Stimulated activated CD4-positive, alpha-beta T cell treated with anti-CD3 and anti-CD28 coated beads, TNF-alpha, amount 100 ng/mL, for 48 hours (primary cell): ENCODE measurements at regions not wholly inside any gene's neighbourhood (a gene's known extent, or its start where the extent isn't known, plus 50 kb on each side); places are given as distances from the start of the nearest gene placed in this dataset.

ENCODE experiments used
- DNase-seq, 3 donors: peaks; one replicate each; pipeline ENCODE4 v3.0.0-alpha.2; 2020; ENCODE audit warnings: low read depth in 3 of 3

DNA sequence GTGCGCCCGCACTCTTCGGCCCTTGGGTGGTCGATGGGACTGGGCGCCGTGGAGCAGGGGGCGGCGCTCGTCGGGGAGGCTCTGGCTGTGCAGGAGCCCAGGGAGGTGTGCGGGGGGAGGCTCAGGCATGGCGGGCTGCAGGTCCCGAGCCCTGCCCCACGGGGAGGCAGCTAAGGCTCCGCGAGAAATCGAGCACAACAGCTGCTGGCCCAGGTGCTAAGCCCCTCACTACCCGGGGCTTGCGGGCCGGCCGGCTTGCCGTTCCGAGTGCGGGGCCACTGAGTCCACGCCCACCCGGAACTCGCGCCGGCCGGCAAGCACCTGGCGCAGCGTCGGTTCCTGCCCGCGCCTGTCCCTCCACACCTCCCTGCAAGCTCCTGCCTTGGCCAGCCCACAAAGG lies 462.3 kb upstream of the JARID2 start:
- no peak for DNase-seq

DNA sequence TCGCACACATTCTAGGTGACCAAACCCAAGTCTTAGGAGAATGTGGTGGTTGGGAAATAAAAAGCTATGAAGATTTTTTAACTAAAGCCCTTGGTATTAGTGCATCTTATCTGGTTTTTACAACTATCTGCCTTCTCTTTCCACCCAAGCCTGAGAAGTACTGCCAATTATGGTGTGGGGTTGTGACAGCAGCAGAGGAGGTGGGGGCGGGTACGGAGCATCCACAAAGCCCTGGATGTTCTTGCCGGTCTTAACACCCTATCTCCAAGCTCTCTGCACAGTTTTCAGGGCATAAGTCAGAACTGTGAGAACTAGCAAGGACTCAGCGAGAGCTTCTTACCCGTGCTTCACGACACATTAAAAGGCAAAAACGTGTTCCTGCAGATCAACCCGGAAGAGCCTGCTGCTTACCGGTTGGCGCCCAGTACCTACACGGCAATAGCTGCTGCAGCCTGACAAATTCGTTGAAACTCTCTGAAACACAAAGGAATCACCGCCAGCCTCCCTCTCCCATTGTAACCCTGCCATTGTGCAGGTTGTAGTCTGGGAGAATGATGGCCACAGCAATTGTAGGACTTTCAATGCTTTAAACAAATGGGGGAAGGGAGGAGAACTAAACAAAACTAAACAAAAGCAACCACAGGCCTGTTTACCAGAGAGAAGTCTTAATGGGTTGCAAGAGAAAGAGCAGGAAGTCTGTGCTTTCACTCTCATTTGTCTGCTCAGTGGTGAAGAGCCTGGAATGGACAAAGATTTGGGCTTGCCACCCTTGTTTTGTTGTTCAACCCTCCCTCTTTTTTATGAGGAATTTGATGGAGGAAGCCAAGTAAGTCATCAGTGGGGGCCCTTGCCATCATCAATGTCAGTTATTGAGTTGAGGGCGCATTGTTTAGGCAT lies 461.0 kb upstream of the JARID2 start:
- peak in 1 of 3 donors; percentile 14 for DNase-seq

DNA sequence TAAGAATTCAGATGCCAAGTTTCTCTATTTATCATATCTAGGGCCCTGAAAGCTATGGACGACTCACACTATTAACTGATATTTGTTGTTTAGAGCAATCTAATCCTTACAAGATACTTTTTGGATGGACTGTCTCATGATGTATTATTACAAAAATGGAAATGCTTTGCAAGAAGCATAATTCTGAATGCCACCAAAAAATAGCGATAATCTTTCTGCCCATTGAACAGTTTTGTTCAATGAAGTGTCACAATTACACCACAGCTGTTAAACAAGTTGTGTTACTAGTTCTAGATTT lies 460.4 kb upstream of the JARID2 start:
- DNase-seq = no peak

DNA sequence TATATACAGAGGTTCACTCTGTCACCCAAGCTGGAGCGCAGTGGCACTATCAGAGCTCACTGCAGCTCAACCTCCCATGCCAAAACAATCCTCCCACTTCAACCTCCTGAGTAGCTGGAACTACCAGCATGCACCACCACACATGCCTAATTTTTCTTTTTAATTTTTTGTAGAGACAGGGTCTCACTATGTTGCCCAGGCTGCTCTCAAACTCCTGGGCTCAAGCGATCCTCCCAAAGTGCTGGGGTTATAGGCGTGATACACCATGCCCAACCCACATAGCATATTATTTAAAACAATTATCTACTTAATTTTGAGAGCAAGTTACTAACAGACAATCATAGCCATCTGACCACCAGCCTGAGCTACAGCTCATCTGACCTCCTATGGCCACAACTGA lies 459.9 kb upstream of the JARID2 start:
- no peak for DNase-seq

DNA sequence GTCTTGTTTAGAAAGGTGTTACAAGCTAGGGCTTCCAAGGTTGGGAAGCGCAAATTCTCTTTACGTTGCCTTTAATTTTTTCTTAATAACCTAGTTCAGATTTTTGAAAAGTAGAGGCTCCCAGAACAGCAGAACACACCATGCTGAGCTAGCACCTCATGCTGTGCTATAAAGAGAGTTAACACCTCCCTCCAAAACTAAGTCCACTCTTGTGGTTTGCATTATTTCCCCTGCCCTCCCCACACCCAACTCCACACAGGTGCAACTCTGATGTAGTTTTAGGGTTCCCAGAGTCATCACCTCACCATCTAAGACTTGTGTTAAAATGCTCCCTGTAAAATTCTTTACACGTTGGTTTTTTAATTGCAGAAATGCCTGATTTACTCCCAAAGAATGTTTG lies 459.4 kb upstream of the JARID2 start:
- DNase-seq = no peak

DNA sequence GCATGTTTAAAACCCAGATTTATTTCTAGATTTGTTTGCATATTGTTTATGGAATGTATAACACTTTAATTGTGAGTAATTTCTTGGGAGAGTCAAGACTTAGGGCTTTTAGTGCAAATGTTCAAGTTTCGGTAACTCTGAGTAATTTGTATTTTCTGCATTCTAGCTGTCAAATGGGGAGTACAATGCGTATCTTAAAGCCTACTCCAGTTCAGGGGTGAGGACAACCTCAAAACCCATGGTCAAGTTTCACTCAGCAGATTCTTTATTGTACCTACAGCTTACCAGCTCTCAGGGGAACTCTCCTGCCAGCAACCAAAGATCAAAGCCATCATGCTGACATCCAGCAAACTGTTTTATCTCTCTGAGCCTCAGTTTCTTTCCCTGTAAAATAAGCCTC lies 458.6 kb upstream of the JARID2 start:
- DNase-seq = no peak

DNA sequence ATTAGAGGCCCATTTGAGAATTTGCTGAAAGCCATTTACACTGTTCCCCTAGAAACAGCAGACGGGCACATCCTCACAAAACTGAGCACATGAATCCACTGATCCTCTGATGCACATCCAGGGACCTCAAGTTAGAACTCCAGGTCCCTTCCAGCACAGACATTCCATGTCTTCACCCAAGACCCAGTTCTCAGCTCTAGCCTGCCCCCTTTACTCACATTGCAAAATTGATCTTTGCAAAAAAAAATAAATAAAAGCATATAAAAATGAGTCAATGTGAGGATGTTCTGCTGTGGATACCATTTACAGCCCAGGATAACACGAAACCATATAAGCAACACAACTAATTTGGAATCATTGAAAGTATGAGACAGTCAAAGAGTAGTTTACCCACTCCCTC lies 458.2 kb upstream of the JARID2 start:
- no peak for DNase-seq

DNA sequence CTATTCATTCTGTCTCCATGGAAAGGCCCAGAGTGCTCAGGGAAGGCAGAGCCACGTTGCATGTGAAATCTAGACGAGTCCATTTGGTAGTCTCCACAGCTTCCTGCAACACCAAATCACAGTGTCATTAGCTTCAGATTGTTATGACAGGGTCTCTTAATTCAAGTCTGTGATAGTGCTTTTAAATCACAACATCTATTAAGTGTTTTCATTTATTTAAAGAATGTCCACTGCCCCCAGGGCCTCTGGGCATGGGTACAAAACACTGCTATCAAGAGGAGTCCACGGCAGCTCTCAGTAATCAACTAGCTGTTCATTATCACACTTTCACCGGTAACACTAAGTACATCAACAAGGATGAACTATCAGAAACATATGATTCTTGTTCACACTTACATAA lies 455.9 kb upstream of the JARID2 start:
- no peak for DNase-seq

DNA sequence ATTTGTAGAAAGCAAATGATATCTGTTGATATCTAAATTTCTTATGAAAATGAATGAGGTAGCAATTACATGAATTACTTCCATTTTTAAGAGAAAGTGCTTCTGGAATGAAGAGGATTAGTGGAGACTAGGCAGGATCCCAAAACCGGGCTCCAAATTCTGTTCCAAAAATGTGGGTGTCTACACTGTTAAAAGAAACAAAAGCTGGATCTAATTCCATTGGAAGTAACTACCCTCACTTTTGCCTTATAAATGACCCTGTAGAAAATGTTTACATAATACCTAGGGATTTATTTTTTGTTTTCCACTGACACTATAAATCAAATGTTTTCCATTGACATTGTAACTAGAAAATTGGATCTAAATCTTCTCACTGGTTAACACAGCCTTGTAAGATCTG lies 454.9 kb upstream of the JARID2 start:
- no peak for DNase-seq

DNA sequence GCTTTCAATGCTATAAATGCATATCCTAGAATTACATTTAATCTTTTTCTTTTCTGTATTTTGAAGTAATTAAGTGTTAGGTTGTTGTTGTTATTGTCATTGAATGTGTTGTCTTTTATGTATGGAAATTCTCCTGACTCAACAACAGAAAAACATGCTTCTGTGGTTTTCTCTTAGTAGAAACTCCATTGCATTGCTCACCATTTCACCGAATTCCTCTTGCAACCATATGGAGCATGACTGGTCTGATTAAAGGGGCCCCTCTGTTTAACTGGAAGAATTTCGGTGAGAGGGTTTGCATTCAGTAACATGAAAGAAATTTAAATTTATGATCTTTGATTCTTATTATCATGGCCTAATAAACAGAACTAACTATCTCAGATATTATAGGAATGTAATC lies 454.3 kb upstream of the JARID2 start:
- DNase-seq = no peak

DNA sequence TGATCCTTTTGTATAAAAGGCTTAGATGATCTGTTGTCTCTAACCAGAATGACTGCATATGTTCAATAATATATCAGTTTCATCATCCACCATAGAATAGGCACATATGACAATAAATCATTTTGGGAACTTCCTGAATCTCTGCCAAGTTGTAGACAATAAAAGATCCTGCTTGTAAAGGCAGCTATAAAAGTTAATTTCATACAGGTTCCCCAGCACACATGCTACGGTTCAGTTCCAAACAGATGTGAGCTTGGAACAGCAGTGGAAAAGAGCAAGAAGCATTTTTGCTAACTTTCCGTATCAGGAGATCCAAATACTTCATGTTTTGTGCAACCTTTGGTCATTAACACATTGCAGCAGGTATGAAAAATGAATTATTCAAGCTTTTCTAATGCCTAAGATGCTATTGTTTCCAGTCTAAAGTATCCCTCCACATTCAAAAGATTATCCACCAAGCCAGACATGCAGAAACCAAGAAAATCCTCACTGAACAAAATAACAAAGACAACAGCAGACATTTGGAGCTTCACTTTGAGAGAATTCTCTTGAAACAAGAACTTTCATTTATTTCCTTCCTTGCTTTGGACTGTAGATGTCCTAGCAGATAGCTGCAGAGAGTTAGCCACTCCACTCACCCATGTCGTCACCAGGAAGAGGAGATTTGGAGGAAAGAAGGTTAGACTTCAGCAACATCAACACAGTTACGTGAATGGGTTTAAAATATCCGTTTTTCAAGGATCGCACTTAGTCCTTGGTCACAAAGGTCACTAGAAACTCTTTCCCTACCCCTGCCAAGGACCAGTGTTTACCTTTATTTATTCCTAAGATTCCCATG lies 453.5 kb upstream of the JARID2 start:
- no peak for DNase-seq

DNA sequence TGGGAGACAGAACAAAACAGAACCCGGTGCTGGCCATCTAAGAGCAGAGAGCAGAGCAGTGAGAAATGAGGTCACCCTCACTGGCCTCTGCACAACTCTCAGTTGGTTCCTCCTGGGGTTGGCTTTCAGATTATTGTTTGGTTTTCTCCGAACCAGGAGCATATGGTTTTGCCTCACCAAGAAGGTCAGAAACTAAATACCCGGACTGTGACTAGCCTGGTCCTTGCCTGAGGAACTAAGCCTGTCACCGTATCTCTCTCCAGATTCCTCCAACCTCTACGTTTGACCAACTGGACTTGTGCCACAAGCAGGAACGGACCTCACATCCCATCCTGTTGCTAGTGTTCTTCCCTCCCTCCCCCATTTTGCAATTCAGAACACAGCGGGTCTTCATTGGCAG lies 450.4 kb upstream of the JARID2 start:
- DNase-seq = no peak

DNA sequence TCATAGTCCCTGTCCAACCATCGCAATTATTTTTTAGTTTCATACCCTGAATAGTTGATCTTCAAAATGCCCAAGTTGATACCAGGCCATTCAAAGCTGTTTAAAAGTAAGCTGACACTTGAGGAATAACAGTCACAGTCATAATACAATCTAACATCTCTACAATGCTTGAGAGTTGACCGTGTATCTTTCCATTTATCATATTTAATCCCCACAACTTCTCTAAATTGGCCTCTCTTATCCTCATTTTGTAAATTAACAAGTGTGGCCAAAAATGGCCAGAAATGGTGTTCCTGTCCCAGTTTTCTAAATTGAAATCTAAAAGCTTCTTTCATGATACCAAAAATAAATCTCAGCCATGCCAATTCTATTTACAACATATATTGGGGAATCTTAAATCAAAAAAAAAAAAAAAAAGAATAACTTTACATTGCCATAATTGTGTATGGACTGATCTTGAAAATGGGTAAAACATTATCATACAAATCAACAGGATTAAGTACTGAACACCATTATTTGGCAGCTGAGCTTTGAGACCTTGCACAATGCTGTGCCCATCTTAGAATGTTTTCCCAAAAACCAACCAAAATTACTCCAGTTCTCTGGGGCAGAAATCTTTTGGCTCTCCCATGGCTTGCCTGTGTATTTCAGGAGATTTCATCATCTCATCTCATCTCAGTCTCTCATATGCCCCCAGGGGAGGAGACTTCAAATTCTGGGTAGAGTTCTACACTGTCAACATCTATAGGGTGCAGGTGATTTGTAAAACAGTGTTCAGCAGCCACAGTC lies 448.7 kb upstream of the JARID2 start:
- no peak for DNase-seq

DNA sequence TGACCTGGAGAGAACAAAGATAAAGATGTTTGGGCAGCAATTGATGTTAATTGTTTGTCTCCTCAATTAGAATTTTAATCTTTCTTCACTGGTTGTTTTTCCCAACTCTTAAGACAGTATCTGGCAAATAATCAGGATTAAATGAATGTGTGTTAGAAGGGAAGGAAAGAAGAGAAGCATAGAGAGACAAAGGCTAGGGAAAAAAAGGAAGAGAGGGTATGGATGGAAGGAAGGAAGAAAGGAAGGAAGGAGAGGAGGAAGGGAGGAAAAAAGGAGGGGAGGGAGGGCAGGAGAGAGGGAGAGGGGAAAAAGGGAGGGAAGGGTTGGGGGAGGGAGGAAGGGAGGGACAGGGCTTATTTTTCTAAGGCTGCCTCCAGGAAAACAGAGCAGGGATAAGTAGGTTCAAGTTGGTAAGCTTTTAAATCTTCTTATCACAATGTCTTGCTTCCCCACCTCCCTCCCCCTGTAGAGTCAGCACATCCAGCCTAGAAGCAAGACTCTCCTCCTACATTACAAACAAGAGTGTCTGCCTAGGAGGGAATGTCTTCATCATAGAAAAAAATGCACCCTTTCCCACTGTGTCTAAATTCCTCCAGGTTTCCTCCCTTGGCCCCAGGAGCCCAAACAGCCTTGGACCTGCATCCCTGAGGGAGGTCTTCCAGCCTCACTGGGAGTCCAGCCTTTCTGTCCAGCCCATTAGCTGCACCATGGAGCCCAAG lies 447.8 kb upstream of the JARID2 start:
- DNase-seq = no peak

DNA sequence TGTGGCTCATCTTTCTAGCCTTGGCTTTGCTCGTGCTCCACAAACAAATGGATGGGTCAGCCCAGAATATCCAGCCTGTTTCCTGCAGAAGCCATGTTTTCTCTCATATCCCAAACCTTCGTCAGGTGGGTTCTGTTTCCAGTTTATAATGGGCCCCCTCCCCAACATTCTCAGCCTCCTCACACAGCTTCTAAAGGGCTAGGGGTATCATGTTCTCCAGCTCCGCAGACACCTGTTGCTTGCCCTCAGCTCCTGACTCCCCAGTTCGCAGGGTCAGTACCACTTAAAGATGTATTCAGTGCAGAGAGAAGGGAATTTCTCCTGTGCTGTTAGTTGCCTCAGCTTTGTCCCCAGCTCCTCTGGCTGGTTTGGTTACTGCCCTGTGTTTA lies 447.3 kb upstream of the JARID2 start:
- DNase-seq = no peak

DNA sequence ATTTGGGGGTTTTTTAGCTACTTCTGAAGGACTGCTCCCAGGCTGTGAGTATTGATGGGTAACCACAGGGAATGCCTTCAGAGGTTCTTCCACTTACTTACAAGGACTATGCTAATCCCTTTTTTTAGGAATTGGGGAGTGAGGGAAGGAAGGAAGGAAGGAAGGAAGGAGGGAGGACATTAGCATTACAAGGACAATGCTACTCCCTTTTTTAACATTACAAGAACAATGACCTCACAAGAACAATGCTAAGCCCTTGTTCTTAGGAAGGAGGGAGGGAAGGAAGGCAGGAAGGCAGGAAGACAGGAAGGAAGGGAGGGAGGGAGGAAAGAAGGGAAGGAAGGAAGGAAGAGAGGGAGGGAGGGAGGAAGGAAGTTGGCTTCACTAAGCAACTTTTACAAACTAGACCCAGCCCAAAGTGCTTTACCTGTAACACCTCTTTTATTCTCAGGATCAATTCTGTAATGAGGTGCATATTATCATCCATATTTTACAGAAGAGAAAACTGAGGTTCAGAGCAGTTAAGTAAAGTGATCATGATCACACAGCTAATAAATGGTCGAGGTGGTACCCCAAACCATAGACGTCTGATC lies 446.8 kb upstream of the JARID2 start:
- no peak for DNase-seq

DNA sequence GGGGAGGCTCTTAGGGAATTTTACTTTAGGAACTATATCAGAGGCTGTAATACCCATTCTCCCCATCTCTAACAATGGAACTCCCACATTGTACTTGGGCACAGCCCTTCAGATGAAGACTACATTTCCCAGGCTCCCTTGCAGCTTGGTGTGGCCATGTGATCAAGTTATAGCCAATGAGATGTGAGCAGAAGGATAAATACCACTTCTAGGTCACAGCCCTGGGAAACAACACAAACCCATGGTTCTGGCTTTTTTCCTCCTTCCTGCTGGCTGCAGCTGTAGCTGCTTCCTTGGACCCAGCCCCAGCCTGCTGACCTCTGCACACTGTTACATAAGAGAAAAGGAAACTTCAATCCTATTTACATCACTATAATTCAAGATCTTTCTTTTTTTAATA lies 445.9 kb upstream of the JARID2 start:
- peak in 2 of 3 donors; percentile 10 to 21 for DNase-seq

DNA sequence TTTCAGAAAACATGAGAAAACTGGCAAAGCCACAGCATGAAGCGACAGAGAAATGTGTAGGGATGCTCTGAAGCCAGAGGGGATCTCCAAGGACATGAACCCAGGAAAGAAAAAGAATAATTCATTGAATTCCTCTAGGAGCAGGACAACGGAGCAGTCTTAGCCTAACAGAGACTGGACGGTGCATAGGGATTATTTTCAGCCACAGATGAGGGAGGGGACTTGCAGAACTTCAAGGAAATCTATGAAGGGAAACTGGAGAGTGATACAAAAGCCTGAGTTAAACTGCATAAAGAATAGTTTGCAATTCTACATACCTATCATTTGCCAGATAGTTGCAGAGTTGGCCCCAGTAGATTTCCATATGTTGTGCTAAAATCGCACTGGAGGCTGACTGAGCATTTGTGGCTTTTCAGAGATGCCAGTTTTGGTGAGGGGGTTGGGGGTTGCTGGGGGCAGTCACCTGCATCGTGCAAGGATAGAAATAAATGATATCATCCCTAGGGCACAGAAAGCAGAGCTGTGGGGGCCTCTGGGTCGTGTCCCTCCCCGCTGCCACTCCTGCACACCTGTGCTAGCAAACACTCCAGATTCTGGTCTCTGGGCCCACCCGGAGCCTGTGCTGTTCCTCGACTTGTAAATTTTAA lies 443.2 kb upstream of the JARID2 start:
- DNase-seq = no peak

DNA sequence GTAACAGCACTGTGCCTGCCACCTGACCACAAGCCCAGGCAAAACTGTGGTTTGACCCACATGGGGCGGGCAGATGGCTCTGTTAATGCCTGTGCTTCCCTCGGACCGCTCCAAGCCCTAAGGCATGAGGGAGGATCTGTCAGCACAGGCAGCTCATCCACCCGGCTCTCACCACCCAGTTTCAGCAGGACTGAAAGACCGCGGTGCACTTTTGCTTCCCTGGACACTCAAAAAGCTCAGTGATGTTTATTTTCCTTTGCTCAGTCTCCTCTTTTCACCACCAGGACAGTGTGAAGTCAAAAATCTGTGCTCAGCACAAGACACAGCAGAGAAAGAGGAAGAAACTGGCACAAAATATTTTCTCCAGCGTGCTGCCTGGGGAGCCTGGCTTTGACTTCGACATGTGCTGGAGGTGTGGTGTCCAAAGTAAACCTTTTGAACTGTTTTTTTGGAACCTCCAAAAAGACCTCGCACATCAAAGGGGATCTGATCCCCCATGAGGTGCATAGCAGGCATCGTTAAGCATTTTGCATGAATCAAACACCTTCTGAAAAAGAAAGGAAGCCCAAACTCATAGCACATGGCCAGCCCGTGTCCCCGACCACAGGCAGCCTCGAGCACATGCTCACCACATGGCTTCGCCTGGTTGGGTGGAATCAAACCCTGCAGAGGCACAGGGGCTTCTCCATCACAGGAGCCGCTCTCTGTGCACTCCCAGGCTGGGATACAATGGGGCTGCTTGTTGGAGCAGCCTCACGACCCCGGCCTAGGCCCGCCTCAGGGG lies 441.7 kb upstream of the JARID2 start:
- no peak for DNase-seq

DNA sequence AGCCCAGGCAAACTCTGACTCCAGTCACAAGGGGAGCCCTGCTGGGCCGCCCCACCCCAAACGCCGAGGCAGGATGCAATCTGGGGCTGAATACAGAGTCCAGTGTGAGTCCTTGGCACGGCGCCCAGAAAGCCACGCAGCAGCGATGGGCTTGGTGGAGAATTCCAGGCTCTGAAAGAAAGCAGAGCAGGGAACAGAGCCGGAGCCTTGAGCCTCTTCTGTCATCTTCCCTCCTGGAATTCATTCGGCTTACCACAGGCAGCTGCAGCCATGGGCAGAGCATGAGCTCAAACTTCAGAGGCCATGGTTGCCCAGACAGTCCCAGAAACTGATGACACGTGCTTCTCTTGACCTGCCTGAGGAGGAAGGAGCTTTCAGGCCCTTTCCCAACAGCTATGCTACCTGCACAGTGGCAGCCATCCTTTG lies 441.1 kb upstream of the JARID2 start:
- no peak for DNase-seq
